ENCODE measurements at regions not wholly inside any gene's neighbourhood (a gene's known extent, or its start where the extent isn't known, plus 50 kb on each side); places are given as distances from the start of the nearest gene placed in this dataset.

DNA sequence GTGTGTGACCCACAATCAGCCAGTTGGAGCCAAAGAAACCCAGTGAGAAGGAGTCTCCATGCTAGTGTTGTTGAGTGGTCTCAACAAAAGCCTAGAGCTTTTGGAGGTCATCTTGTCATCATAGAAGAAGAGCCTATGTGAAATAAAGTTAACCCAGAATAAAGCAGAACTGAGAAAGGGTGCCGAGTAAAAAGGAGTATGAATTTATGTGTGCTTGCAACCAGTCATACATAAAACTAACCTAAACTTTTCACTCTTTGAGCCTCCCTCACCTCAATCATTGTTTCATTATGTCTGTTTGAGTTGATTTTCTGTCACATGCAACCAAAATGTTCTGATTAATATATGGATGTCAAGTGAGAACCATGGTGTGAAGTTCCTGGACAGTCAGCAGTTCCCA, 599.3 kb upstream of the ZEB2 start:
- TF ChIP-seq CTCF (IDR thresholded peaks at IDR 0.05; ENCODE audit: low read depth, low read length, missing control alignments) = no peak
- no peak overlapping the region for H3K4me3 ChIP-seq (ENCODE audit: low read depth, low read length)
- DNase-seq (ENCODE audit: low read depth) = no peak

GRCh38 chr2:145116834-145117725, 597.2 kb upstream of the ZEB2 start:
- TF ChIP-seq CTCF (IDR thresholded peaks at IDR 0.05; ENCODE audit: low read depth, low read length, missing control alignments) = no peak
- no peak for DNase-seq (ENCODE audit: low read depth)
- H3K4me3 ChIP-seq (ENCODE audit: low read depth, low read length) = no peak overlapping the region

DNA sequence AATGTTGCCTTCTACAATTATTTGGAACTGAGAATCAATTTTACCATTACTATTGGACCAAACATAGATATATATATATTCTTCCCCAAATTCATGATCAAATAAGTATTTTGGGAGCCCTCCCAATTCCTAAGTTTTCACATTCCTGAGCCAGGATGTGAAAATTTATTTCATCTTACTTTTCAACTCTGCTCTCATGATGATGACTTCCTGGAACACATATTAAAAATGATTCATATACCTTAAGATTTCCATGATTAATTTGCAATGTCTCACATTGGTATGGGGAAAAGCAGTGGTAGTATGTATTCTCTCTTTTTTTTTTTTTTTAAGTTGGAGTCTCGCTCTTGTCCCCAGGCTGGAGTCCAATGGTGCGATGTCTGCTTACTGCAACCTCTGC, 596.1 kb upstream of the ZEB2 start:
- TF ChIP-seq CTCF (IDR thresholded peaks at IDR 0.05; ENCODE audit: low read depth, low read length, missing control alignments) = no peak
- DNase-seq (ENCODE audit: low read depth) = no peak

DNA sequence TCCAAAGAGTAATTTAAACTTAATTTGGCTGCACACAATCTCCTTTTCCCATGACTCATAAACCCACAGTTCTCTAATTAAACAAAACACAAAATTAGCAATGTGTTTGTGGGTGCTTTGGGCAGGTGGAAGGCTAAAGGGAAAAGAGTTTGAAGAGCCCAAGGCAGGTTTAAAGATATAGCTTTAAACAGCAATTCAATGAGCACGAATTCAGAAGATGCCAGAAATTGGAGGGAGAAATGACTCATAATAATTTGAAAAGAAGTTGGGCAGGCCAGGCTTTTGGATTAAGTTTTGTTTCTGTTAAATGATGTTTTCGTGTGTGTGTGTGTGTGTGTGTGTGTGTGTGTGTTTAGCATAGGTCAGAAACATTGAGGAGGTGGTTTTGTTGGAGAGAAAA, 594.8 kb upstream of the ZEB2 start:
- DNase-seq (ENCODE audit: low read depth) = no peak
- no peak for TF ChIP-seq CTCF (IDR thresholded peaks at IDR 0.05; ENCODE audit: low read depth, low read length, missing control alignments)
- H3K4me3 ChIP-seq (ENCODE audit: low read depth, low read length) = no peak overlapping the region

More for the DNA sequence above, 596.1 kb upstream of the ZEB2 start:
- H3K4me3 ChIP-seq (ENCODE audit: low read depth, low read length) = no peak overlapping the region

DNA sequence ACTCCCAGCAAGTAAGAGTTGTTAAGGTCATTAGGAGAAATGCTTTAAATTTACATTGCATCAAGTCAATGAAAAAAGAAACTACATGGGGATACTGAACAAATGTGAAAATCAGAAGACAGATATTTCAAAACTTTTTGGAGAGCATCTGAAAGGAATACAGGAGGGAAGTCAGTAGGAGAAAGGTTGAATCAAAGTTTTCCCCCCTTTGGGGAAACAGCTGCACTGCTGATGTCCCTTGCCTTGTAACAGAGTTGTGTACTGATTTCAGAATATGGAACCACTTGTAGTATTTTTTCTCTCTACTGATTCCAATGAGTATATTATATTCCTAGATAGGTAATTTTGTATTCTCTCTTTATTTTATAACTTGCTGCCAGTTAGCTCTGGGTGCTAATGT, 592.5 kb upstream of the ZEB2 start:
- no peak overlapping the region for H3K4me3 ChIP-seq (ENCODE audit: low read depth, low read length)
- DNase-seq (ENCODE audit: low read depth) = no peak
- no peak for TF ChIP-seq CTCF (IDR thresholded peaks at IDR 0.05; ENCODE audit: low read depth, low read length, missing control alignments)

DNA sequence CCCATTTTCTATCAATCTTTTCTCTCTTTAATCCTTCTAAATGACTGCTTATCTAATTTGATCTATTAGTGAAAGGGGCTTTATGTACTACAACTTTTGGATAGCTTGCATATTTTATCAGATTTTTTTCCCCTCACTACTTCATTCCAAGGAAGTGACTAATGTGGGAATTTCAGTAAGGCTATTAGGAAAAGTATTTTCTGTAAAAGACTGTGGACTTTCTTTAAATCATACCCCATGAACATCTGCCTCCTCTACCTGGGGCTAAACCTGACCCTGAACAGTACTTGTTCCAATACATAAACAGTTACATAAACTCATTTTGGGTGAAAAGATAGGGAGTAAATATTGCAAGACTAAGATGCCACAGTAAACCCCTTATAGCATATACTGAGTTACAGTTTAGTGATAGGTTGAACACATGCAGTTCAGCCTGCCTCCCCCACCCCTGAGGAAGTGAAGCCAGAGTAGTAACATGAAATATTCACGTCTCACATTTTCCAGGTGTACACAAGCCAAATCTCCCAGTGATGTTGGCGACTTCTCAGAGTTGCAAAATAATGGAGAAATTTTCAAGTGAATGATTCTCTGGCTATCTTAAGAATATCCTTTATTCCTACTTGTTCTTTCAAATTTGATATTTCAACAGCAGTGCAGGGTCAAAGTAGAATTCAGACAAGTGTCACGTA, 590.9 kb upstream of the ZEB2 start:
- TF ChIP-seq CTCF (IDR thresholded peaks at IDR 0.05; ENCODE audit: low read depth, low read length, missing control alignments) = no peak
- no peak overlapping the region for H3K4me3 ChIP-seq (ENCODE audit: low read depth, low read length)

More for the DNA sequence above, 590.9 kb upstream of the ZEB2 start:
- no peak for DNase-seq (ENCODE audit: low read depth)

Measured in GM12864 (cell line).